Panc1 (cell line): ENCODE measurements at regions not wholly inside any gene's neighbourhood (a gene's known extent, or its start where the extent isn't known, plus 50 kb on each side); places are given as distances from the start of the nearest gene placed in this dataset.

ENCODE experiments used
- ATAC-seq: fragments of 200-7000 bp; cut with Tn5 transposase; 2 replicates; pipeline ENCODE4 v1.9.1; 2020; ENCODE audit warnings: mild to moderate bottlenecking, moderate library complexity
- BruUV-seq: library from RNA; stranded (reverse); fragments of 400-500 nt; replicated peaks from 2 replicates; lab custom pipeline; 2021; lab: Mats Ljungman, UMichigan
- CTCF ChIA-PET: fragments of 300-600 bp; sonication (Branson Sonifier 250); formaldehyde crosslinking; loops from one replicate; lab custom pipeline; 2022; ENCODE audit warnings: antibody characterized with exemption; lab: Charles Lee
- POLR2A ChIA-PET: fragments of 300-600 bp; sonication (Branson Sonifier 250); formaldehyde crosslinking; loops from one replicate; lab custom pipeline; 2022; ENCODE audit warnings: antibody characterized with exemption; lab: Charles Lee
- DNase-seq: peaks from one replicate; pipeline ENCODE4 v3.0.0-alpha.2; 2010; ENCODE audit warnings: low read depth, low spot score
- H3K27ac ChIP-seq: 2 replicates; pipeline ENCODE4 v1.5.1; 2011; ENCODE audit warnings: mild to moderate bottlenecking, low read length, inconsistent platforms
- H3K27me3 ChIP-seq: fragments of 200-500 bp; sonication (Bioruptor generic); 2 replicates; pipeline ENCODE4 v1.6.0; 2014; ENCODE audit warnings: low read length, inconsistent platforms; ENCODE audit not compliant: control insufficient read depth, insufficient read depth
- H3K36me3 ChIP-seq: fragments of 200-500 bp; sonication (Bioruptor generic); 2 replicates; pipeline ENCODE4 v1.5.1; 2014; ENCODE audit warnings: inconsistent platforms, mild to moderate bottlenecking, low read length, moderate library complexity; ENCODE audit not compliant: control insufficient read depth, insufficient read depth
- H3K4me1 ChIP-seq: 2 replicates; pipeline ENCODE4 v1.5.1; 2011; ENCODE audit warnings: inconsistent platforms, mild to moderate bottlenecking, low read length, moderate library complexity; ENCODE audit not compliant: control insufficient read depth, insufficient read depth
- H3K4me3 ChIP-seq, 2 experiments: 2 replicates each; pipeline ENCODE4 v1.5.1; 2011 to 2012; ENCODE audit warnings: low read depth in 2 of 2, low read length in 2 of 2, mild to moderate bottlenecking in 2 of 2, inconsistent platforms in 1 of 2, moderate library complexity in 1 of 2
- H3K9me3 ChIP-seq: fragments of 200-500 bp; sonication (Bioruptor generic); 2 replicates; pipeline ENCODE4 v1.5.1; 2014; ENCODE audit warnings: low read depth, mild to moderate bottlenecking, inconsistent platforms, low read length, moderate library complexity; ENCODE audit not compliant: control insufficient read depth, insufficient read depth
- CTCF ChIP-seq: fragments of 450-650 bp; IDR thresholded peaks from 2 replicates; pipeline ENCODE4 v1.5.1; 2017; ENCODE audit warnings: mild to moderate bottlenecking
- POLR2AphosphoS5 ChIP-seq: IDR thresholded peaks from 2 replicates; pipeline ENCODE4 v1.6.1; 2012; ENCODE audit warnings: mild to moderate bottlenecking, low read depth, low read length, moderate library complexity
- SIN3A ChIP-seq: IDR thresholded peaks from 2 replicates; pipeline ENCODE4 v1.6.1; 2012; ENCODE audit warnings: low read depth, mild to moderate bottlenecking, low read length, moderate library complexity, borderline replicate concordance; ENCODE audit not compliant: insufficient read depth
- TCF7L2 ChIP-seq: IDR thresholded peaks from 2 replicates; pipeline ENCODE4 v1.6.1; 2011; ENCODE audit warnings: mild to moderate bottlenecking, low read depth, low read length, inconsistent platforms
- in situ Hi-C: cut with HindIII; loops from 2 replicates; pipeline ENCODE4 v1.10.0; 2016; ENCODE audit warnings: low sequenced_read_pairs, low pct_unique_long_range_greater_than_20kb
- intact Hi-C: fragments of 100-400 bp; cut with micrococcal nuclease; formaldehyde crosslinking; loops from one replicate; pipeline ENCODE4 v1.10.0; 2022; ENCODE audit not compliant: unreplicated experiment
- TF ChIP-seq, protein P1 (sequence below), 2 experiments: IDR thresholded peaks; 2 replicates each; pipeline ENCODE4 v1.6.1; 2011 to 2012; ENCODE audit warnings: low read depth in 2 of 2, control low read depth in 1 of 2, low read length in 1 of 2, mild to moderate bottlenecking in 1 of 2, moderate library complexity in 1 of 2; ENCODE audit not compliant: insufficient read depth in 1 of 2

DNA sequence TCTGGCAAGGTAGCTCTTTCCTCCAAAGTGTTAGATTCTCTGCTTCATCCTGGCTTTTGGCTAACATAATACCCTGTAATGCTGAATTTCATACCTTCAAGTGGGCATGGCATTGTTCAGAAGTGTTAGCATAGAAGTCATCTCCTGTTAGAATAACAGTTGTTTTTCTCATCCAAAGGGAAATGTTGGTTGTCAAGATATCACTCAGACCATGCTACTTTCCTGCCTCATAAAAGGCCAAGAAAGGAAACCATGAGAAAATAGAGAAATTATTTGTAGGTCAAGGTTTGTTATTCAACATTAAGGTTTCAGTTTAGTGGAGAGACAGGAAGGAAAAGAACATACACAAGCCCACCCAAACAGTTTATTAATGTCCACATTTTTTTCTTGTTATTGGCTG lies 472.5 kb downstream of the ARHGEF28 start:
- Histone ChIP-seq H3K4me3 (no peak overlapping the region), H3K9me3 (no peaks in the 10 kb centered on the region), H3K4me1 (no peaks in the 10 kb centered on the region), H3K36me3 (no peaks in the 10 kb centered on the region), H3K27ac (no peak overlapping the region), H3K27me3 (no peaks in the 10 kb centered on the region)
- no peak for TF ChIP-seq CTCF
- no peak for TF ChIP-seq TCF7L2
- TF ChIP-seq, protein P1, sequence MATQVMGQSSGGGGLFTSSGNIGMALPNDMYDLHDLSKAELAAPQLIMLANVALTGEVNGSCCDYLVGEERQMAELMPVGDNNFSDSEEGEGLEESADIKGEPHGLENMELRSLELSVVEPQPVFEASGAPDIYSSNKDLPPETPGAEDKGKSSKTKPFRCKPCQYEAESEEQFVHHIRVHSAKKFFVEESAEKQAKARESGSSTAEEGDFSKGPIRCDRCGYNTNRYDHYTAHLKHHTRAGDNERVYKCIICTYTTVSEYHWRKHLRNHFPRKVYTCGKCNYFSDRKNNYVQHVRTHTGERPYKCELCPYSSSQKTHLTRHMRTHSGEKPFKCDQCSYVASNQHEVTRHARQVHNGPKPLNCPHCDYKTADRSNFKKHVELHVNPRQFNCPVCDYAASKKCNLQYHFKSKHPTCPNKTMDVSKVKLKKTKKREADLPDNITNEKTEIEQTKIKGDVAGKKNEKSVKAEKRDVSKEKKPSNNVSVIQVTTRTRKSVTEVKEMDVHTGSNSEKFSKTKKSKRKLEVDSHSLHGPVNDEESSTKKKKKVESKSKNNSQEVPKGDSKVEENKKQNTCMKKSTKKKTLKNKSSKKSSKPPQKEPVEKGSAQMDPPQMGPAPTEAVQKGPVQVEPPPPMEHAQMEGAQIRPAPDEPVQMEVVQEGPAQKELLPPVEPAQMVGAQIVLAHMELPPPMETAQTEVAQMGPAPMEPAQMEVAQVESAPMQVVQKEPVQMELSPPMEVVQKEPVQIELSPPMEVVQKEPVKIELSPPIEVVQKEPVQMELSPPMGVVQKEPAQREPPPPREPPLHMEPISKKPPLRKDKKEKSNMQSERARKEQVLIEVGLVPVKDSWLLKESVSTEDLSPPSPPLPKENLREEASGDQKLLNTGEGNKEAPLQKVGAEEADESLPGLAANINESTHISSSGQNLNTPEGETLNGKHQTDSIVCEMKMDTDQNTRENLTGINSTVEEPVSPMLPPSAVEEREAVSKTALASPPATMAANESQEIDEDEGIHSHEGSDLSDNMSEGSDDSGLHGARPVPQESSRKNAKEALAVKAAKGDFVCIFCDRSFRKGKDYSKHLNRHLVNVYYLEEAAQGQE (IDR thresholded peaks at IDR 0.05; ENCODE audit: insufficient read depth in 1 of 2, low read depth in 2 of 2, low read length in 1 of 2), result no peak
- TF ChIP-seq POLR2AphosphoS5, result no peak
- TF ChIP-seq SIN3A, result no peak
- ChIA-PET CTCF (no interaction called here), POLR2A (no interaction called here)
- no peak for ATAC-seq
- intact Hi-C loops, result no loop called here
- in situ Hi-C loops, result no loop called here
- no TSS peak for BruUV-seq
- no peak for DNase-seq

DNA sequence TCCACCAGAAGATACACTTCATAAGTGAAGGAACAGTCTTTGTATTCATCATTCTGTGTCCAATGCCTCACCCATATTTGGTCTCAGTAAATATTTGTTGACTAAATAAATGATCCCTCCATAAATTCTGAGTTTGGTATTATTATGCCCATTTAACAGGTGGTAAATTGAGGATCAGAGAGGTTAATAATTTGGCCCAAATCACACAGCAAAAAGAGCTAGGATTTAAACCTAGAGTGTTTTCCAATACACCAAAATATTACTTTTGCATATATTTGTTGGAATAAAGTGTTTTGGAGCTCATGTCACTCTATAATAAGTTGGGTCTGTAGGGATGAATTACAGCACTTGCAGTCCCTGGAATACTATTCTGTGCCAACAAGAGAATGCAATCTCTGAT lies 470.3 kb downstream of the ARHGEF28 start:
- intact Hi-C loops, result no loop called here
- Histone ChIP-seq H3K9me3 (no peaks in the 10 kb centered on the region), H3K36me3 (no peaks in the 10 kb centered on the region), H3K27me3 (no peaks in the 10 kb centered on the region), H3K4me3 (no peak overlapping the region), H3K27ac (no peak overlapping the region), H3K4me1 (no peaks in the 10 kb centered on the region)
- in situ Hi-C loops, result no loop called here
- DNase-seq, result no peak
- ChIA-PET POLR2A (no interaction called here), CTCF (interaction anchor here (0.5 to 0.6 kb wide), 2 partner anchors 86 to 303 kb away, joined by 5 to 9 read pairs; no protein-coding TSS in a partner anchor)
- TF ChIP-seq CTCF, result no peak
- TF ChIP-seq, protein P1 (IDR thresholded peaks at IDR 0.05; ENCODE audit: insufficient read depth in 1 of 2, low read depth in 2 of 2, low read length in 1 of 2), result no peak
- TF ChIP-seq TCF7L2, result no peak
- TF ChIP-seq POLR2AphosphoS5, result no peak
- no peak for TF ChIP-seq SIN3A
- BruUV-seq, result no TSS peak
- ATAC-seq, result no peak
